Superior temporal gyrus (tissue), 1 donor: ENCODE measurements at regions not wholly inside any gene's neighbourhood (a gene's known extent, or its start where the extent isn't known, plus 50 kb on each side); places are given as distances from the start of the nearest gene placed in this dataset.

ENCODE experiments used
- DNase-seq: peaks from one replicate; pipeline ENCODE4 v3.0.0-alpha.2; 2016; ENCODE audit errors: extremely low spot score

GRCh38 chr13:90773681-90774080 lies 573.8 kb upstream of the MIR17HG start:
- DNase-seq: no peak

- DNase-seq: no peak
Observed at GRCh38 chr13:90776051-90776748, 571.3 kb upstream of the MIR17HG start.

- no peak for DNase-seq
Observed at GRCh38 chr13:90783273-90783672, 564.2 kb upstream of the MIR17HG start.

GRCh38 chr13:90787007-90787406 lies 560.5 kb upstream of the MIR17HG start:
- no peak for DNase-seq

- no peak for DNase-seq
Observed at GRCh38 chr13:90792335-90792734, 555.2 kb upstream of the MIR17HG start.

GRCh38 chr13:90793261-90793820 lies 554.1 kb upstream of the MIR17HG start:
- DNase-seq: no peak

GRCh38 chr13:90796474-90796873 lies 551.0 kb upstream of the MIR17HG start:
- no peak for DNase-seq

- no peak for DNase-seq
Observed at GRCh38 chr13:90797335-90797734, 550.2 kb upstream of the MIR17HG start.

- DNase-seq: no peak
Observed at GRCh38 chr13:90798381-90798780, 549.1 kb upstream of the MIR17HG start.

GRCh38 chr13:90800082-90800746 lies 547.3 kb upstream of the MIR17HG start:
- peak; percentile 22 for DNase-seq

GRCh38 chr13:90801621-90802020 lies 545.9 kb upstream of the MIR17HG start:
- no peak for DNase-seq

- no peak for DNase-seq
Observed at GRCh38 chr13:90803210-90803609, 544.3 kb upstream of the MIR17HG start.

GRCh38 chr13:90806016-90806615 lies 541.4 kb upstream of the MIR17HG start:
- no peak for DNase-seq

GRCh38 chr13:90806892-90807291 lies 540.6 kb upstream of the MIR17HG start:
- DNase-seq: no peak

- DNase-seq: no peak
Observed at GRCh38 chr13:90808838-90809237, 538.6 kb upstream of the MIR17HG start.

GRCh38 chr13:90824032-90824431 lies 523.5 kb upstream of the MIR17HG start:
- no peak for DNase-seq

GRCh38 chr13:90826688-90827087 lies 520.8 kb upstream of the MIR17HG start:
- no peak for DNase-seq

- no peak for DNase-seq
Observed at GRCh38 chr13:90830782-90831181, 516.7 kb upstream of the MIR17HG start.

- no peak for DNase-seq
Observed at GRCh38 chr13:90833951-90834350, 513.5 kb upstream of the MIR17HG start.

GRCh38 chr13:90834700-90835099 lies 512.8 kb upstream of the MIR17HG start:
- DNase-seq: no peak

GRCh38 chr13:90835826-90836225 lies 511.7 kb upstream of the MIR17HG start:
- no peak for DNase-seq

- DNase-seq: no peak
Observed at GRCh38 chr13:90838317-90838960, 509.0 kb upstream of the MIR17HG start.
